ENCODE measurements at regions not wholly inside any gene's neighbourhood (a gene's known extent, or its start where the extent isn't known, plus 50 kb on each side); places are given as distances from the start of the nearest gene placed in this dataset.
"Not testable (repeated sequence)": the region's sequence is repeated elsewhere in the genome, so short reads cannot be mapped to it uniquely, and the experiment has no call there.

- WGBS, 2 donors, result 90 to 92% methylated on average over 1 of the region's 1 CpG
These were observed 182.0 kb upstream of the C1orf87 start for GRCh38 chr1:60255565-60255964.

DNA sequence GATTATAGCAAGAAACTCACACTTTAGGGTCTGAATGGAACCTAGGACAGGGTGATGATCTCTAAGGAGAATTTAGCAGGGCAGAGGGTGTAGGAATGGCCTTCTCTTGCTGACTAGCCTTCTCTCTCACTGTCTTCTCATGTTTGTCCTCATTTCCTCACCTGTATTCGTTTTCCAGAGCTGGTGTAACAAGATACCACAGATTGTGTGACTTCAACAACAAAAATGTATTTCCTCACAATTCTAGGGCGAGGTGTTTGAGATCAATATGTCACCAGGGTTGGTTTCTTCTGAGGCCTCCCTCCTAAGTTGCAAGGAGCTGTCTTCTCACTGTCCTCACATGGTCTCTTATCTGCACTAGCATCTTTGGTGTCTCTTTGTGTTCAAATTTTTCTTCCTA lies 177.9 kb upstream of the C1orf87 start:
- H3K9me3 ChIP-seq (ENCODE audit: control insufficient read depth in 2 of 2, insufficient read depth in 1 of 2, low read depth in 1 of 2, low read length in 1 of 2), result no peaks in the 10 kb centered on the region
- no peaks in the 10 kb centered on the region for H3K27me3 ChIP-seq (ENCODE audit: control insufficient read depth in 1 of 2, insufficient read depth in 2 of 2, low read length in 2 of 2)
- H3K4me3 ChIP-seq (ENCODE audit: low read depth in 1 of 2, low read length in 2 of 2), result no peak overlapping the region
- no peak overlapping the region for H3K27ac ChIP-seq (ENCODE audit: low read depth in 2 of 2, low read length in 1 of 2)
- H3K36me3 ChIP-seq (ENCODE audit: control insufficient read depth in 2 of 2, insufficient read depth in 2 of 2, low read length in 1 of 2), result no peaks in the 10 kb centered on the region
- 55 to 57% methylated on average over 2 of the region's 2 CpGs for WGBS, 2 donors
- no peaks in the 10 kb centered on the region for H3K4me1 ChIP-seq (ENCODE audit: control insufficient read depth in 2 of 2, insufficient read depth in 2 of 2, low read length in 1 of 2)

More at GRCh38 chr1:60255565-60255964, 182.0 kb upstream of the C1orf87 start:
- Histone ChIP-seq H3K27me3 (ENCODE audit: control insufficient read depth in 1 of 2, insufficient read depth in 2 of 2, low read length in 2 of 2) (no peaks in the 10 kb centered on the region), H3K9me3 (ENCODE audit: control insufficient read depth in 2 of 2, insufficient read depth in 1 of 2, low read depth in 1 of 2, low read length in 1 of 2) (no peaks in the 10 kb centered on the region), H3K4me3 (ENCODE audit: low read depth in 1 of 2, low read length in 2 of 2) (no peak overlapping the region), H3K36me3 (ENCODE audit: control insufficient read depth in 2 of 2, insufficient read depth in 2 of 2, low read length in 1 of 2) (no peaks in the 10 kb centered on the region), H3K27ac (ENCODE audit: low read depth in 2 of 2, low read length in 1 of 2) (no peak overlapping the region), H3K4me1 (ENCODE audit: control insufficient read depth in 2 of 2, insufficient read depth in 2 of 2, low read length in 1 of 2) (no peaks in the 10 kb centered on the region)

GRCh38 chr1:60247467-60247866 lies 173.9 kb upstream of the C1orf87 start:
- not testable (repeated sequence) for H3K27me3 ChIP-seq (ENCODE audit: control insufficient read depth in 1 of 2, insufficient read depth in 2 of 2, low read length in 2 of 2); H3K4me1 ChIP-seq (ENCODE audit: control insufficient read depth in 2 of 2, insufficient read depth in 2 of 2, low read length in 1 of 2); H3K4me3 ChIP-seq (ENCODE audit: low read depth in 1 of 2, low read length in 2 of 2); H3K27ac ChIP-seq (ENCODE audit: low read depth in 2 of 2, low read length in 1 of 2); H3K36me3 ChIP-seq (ENCODE audit: control insufficient read depth in 2 of 2, insufficient read depth in 2 of 2, low read length in 1 of 2); H3K9me3 ChIP-seq (ENCODE audit: control insufficient read depth in 2 of 2, insufficient read depth in 1 of 2, low read depth in 1 of 2, low read length in 1 of 2)
- 75 to 81% methylated on average over 1 of the region's 1 CpG for WGBS, 2 donors

- H3K9me3 ChIP-seq (ENCODE audit: control insufficient read depth in 2 of 2, insufficient read depth in 1 of 2, low read depth in 1 of 2, low read length in 1 of 2), result no peaks in the 10 kb centered on the region
- WGBS, 2 donors, result 47 to 61% methylated on average over 2 of the region's 2 CpGs
- no peak overlapping the region for H3K27ac ChIP-seq (ENCODE audit: low read depth in 2 of 2, low read length in 1 of 2)
- no peaks in the 10 kb centered on the region for H3K4me1 ChIP-seq (ENCODE audit: control insufficient read depth in 2 of 2, insufficient read depth in 2 of 2, low read length in 1 of 2)
- no peak overlapping the region for H3K4me3 ChIP-seq (ENCODE audit: low read depth in 1 of 2, low read length in 2 of 2)
- H3K36me3 ChIP-seq (ENCODE audit: control insufficient read depth in 2 of 2, insufficient read depth in 2 of 2, low read length in 1 of 2), result no peaks in the 10 kb centered on the region
- H3K27me3 ChIP-seq (ENCODE audit: control insufficient read depth in 1 of 2, insufficient read depth in 2 of 2, low read length in 2 of 2), result no peaks in the 10 kb centered on the region
These were observed 171.8 kb upstream of the C1orf87 start for GRCh38 chr1:60245324-60245723.

GRCh38 chr1:60244906-60245305 lies 171.3 kb upstream of the C1orf87 start:
- Histone ChIP-seq H3K4me3 (ENCODE audit: low read depth in 1 of 2, low read length in 2 of 2) (no peak overlapping the region), H3K36me3 (ENCODE audit: control insufficient read depth in 2 of 2, insufficient read depth in 2 of 2, low read length in 1 of 2) (no peaks in the 10 kb centered on the region), H3K27me3 (ENCODE audit: control insufficient read depth in 1 of 2, insufficient read depth in 2 of 2, low read length in 2 of 2) (no peaks in the 10 kb centered on the region), H3K9me3 (ENCODE audit: control insufficient read depth in 2 of 2, insufficient read depth in 1 of 2, low read depth in 1 of 2, low read length in 1 of 2) (no peaks in the 10 kb centered on the region), H3K4me1 (ENCODE audit: control insufficient read depth in 2 of 2, insufficient read depth in 2 of 2, low read length in 1 of 2) (no peaks in the 10 kb centered on the region), H3K27ac (ENCODE audit: low read depth in 2 of 2, low read length in 1 of 2) (no peak overlapping the region)

- no peak overlapping the region for H3K4me3 ChIP-seq (ENCODE audit: low read depth in 1 of 2, low read length in 2 of 2)
- H3K36me3 ChIP-seq (ENCODE audit: control insufficient read depth in 2 of 2, insufficient read depth in 2 of 2, low read length in 1 of 2), result no peaks in the 10 kb centered on the region
- no peaks in the 10 kb centered on the region for H3K9me3 ChIP-seq (ENCODE audit: control insufficient read depth in 2 of 2, insufficient read depth in 1 of 2, low read depth in 1 of 2, low read length in 1 of 2)
- no peaks in the 10 kb centered on the region for H3K4me1 ChIP-seq (ENCODE audit: control insufficient read depth in 2 of 2, insufficient read depth in 2 of 2, low read length in 1 of 2)
- no peak overlapping the region for H3K27ac ChIP-seq (ENCODE audit: low read depth in 2 of 2, low read length in 1 of 2)
- no peaks in the 10 kb centered on the region for H3K27me3 ChIP-seq (ENCODE audit: control insufficient read depth in 1 of 2, insufficient read depth in 2 of 2, low read length in 2 of 2)
- WGBS, 2 donors, result 73 to 75% methylated on average over 2 of the region's 2 CpGs
These were observed 161.7 kb upstream of the C1orf87 start for GRCh38 chr1:60235275-60235674.

GRCh38 chr1:60234776-60235175 lies 161.2 kb upstream of the C1orf87 start:
- no peaks in the 10 kb centered on the region for H3K27me3 ChIP-seq (ENCODE audit: control insufficient read depth in 1 of 2, insufficient read depth in 2 of 2, low read length in 2 of 2)
- no peaks in the 10 kb centered on the region for H3K4me1 ChIP-seq (ENCODE audit: control insufficient read depth in 2 of 2, insufficient read depth in 2 of 2, low read length in 1 of 2)
- no peaks in the 10 kb centered on the region for H3K9me3 ChIP-seq (ENCODE audit: control insufficient read depth in 2 of 2, insufficient read depth in 1 of 2, low read depth in 1 of 2, low read length in 1 of 2)
- H3K27ac ChIP-seq (ENCODE audit: low read depth in 2 of 2, low read length in 1 of 2), result no peak overlapping the region
- H3K4me3 ChIP-seq (ENCODE audit: low read depth in 1 of 2, low read length in 2 of 2), result no peak overlapping the region
- no peaks in the 10 kb centered on the region for H3K36me3 ChIP-seq (ENCODE audit: control insufficient read depth in 2 of 2, insufficient read depth in 2 of 2, low read length in 1 of 2)
- WGBS, 2 donors, result 57 to 64% methylated on average over 2 of the region's 2 CpGs

DNA sequence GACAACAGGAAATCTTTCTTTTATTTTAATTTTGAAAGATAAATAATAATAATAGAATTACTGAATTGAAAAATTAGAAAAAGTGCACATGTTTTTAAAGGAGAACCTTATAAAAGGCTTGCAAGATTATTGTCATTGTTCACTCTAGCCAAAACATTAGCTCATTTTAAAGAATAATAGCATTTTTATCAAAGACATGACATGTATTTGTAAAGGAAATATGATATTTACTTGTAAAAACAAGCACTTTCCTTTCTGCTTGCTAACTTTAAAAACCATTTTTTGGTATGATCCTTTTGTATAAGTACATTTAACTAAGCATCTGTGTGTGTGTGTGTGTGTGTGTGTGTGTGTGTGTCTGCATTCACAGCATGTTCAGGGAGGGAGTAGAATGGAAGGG lies 156.3 kb upstream of the C1orf87 start:
- Histone ChIP-seq H3K4me3 (ENCODE audit: low read depth in 1 of 2, low read length in 2 of 2) (no peak overlapping the region), H3K4me1 (ENCODE audit: control insufficient read depth in 2 of 2, insufficient read depth in 2 of 2, low read length in 1 of 2) (no peaks in the 10 kb centered on the region), H3K27ac (ENCODE audit: low read depth in 2 of 2, low read length in 1 of 2) (no peak overlapping the region)

DNA sequence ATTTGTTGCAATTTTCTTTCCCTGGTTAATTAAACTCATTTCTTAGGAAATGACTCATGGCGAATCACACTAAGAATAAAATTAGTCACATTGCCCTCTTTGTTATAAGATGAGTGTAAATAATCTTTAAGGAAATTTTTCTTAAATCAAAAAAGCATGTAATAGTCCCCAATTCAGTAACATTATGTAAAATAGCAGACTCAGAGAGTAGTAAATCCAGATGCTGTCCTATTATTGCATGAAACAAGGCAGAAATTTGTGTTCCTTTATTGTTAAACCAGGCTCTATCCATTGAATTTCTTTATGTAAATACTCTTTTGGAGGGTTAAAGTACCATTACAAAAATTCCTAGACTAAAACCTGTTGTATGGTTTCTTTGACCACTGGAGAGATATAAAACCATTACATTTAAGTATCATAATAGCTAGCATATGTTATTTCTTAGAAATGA lies 154.5 kb upstream of the C1orf87 start:
- Histone ChIP-seq H3K4me1 (ENCODE audit: control insufficient read depth in 2 of 2, insufficient read depth in 2 of 2, low read length in 1 of 2) (no peaks in the 10 kb centered on the region), H3K4me3 (ENCODE audit: low read depth in 1 of 2, low read length in 2 of 2) (no peak overlapping the region), H3K27me3 (ENCODE audit: control insufficient read depth in 1 of 2, insufficient read depth in 2 of 2, low read length in 2 of 2) (no peaks in the 10 kb centered on the region), H3K27ac (ENCODE audit: low read depth in 2 of 2, low read length in 1 of 2) (no peak overlapping the region), H3K9me3 (ENCODE audit: control insufficient read depth in 2 of 2, insufficient read depth in 1 of 2, low read depth in 1 of 2, low read length in 1 of 2) (no peaks in the 10 kb centered on the region), H3K36me3 (ENCODE audit: control insufficient read depth in 2 of 2, insufficient read depth in 2 of 2, low read length in 1 of 2) (no peaks in the 10 kb centered on the region)
- WGBS, 2 donors, result 70 to 78% methylated on average over 1 of the region's 1 CpG

More for the DNA sequence above, 156.3 kb upstream of the C1orf87 start:
- no peaks in the 10 kb centered on the region for H3K27me3 ChIP-seq (ENCODE audit: control insufficient read depth in 1 of 2, insufficient read depth in 2 of 2, low read length in 2 of 2)
- no peaks in the 10 kb centered on the region for H3K9me3 ChIP-seq (ENCODE audit: control insufficient read depth in 2 of 2, insufficient read depth in 1 of 2, low read depth in 1 of 2, low read length in 1 of 2)
- no peaks in the 10 kb centered on the region for H3K36me3 ChIP-seq (ENCODE audit: control insufficient read depth in 2 of 2, insufficient read depth in 2 of 2, low read length in 1 of 2)

GRCh38 chr1:60227601-60228000 lies 154.0 kb upstream of the C1orf87 start:
- no peaks in the 10 kb centered on the region for H3K4me1 ChIP-seq (ENCODE audit: control insufficient read depth in 2 of 2, insufficient read depth in 2 of 2, low read length in 1 of 2)
- no peak overlapping the region for H3K27ac ChIP-seq (ENCODE audit: low read depth in 2 of 2, low read length in 1 of 2)

More at GRCh38 chr1:60227601-60228000, 154.0 kb upstream of the C1orf87 start:
- Histone ChIP-seq H3K9me3 (ENCODE audit: control insufficient read depth in 2 of 2, insufficient read depth in 1 of 2, low read depth in 1 of 2, low read length in 1 of 2) (no peaks in the 10 kb centered on the region), H3K36me3 (ENCODE audit: control insufficient read depth in 2 of 2, insufficient read depth in 2 of 2, low read length in 1 of 2) (no peaks in the 10 kb centered on the region), H3K27me3 (ENCODE audit: control insufficient read depth in 1 of 2, insufficient read depth in 2 of 2, low read length in 2 of 2) (no peaks in the 10 kb centered on the region), H3K4me3 (ENCODE audit: low read depth in 1 of 2, low read length in 2 of 2) (no peak overlapping the region)
